Liver (tissue), 8 donors: ENCODE measurements at regions not wholly inside any gene's neighbourhood (a gene's known extent, or its start where the extent isn't known, plus 50 kb on each side); places are given as distances from the start of the nearest gene placed in this dataset.

Source experiments
- DNase-seq: peaks from one replicate; pipeline ENCODE4 v3.0.0-alpha.2; 2017; ENCODE audit warnings: low spot score
- H3K27ac ChIP-seq, 2 donors: one replicate each; pipeline ENCODE4 v1.7.0; 2013; ENCODE audit warnings: inconsistent platforms in 2 of 2, low read length in 2 of 2, control low read depth in 1 of 2, low read depth in 1 of 2, mild to moderate bottlenecking in 1 of 2
- H3K27me3 ChIP-seq, 4 donors: one replicate each; pipeline versions ENCODE4 v1.6.1 to v1.7.0; 2013; ENCODE audit warnings: low read length in 3 of 4, inconsistent platforms in 1 of 4, mild to moderate bottlenecking in 1 of 4, moderate library complexity in 1 of 4; ENCODE audit not compliant: control insufficient read depth in 4 of 4, insufficient read depth in 4 of 4
- H3K36me3 ChIP-seq, 4 donors: one replicate each; pipeline versions ENCODE4 v1.6.1 to v1.7.0; 2013; ENCODE audit warnings: low read length in 3 of 4, mild to moderate bottlenecking in 3 of 4, low read depth in 1 of 4, moderate library complexity in 1 of 4; ENCODE audit not compliant: control insufficient read depth in 4 of 4, insufficient read depth in 3 of 4
- H3K4me1 ChIP-seq, 4 donors: one replicate each; pipeline versions ENCODE4 v1.6.1 to v1.7.0; 2013; ENCODE audit warnings: low read length in 3 of 4, mild to moderate bottlenecking in 3 of 4, moderate library complexity in 1 of 4; ENCODE audit not compliant: control insufficient read depth in 4 of 4, insufficient read depth in 4 of 4
- H3K4me3 ChIP-seq, 3 donors: one replicate each; pipeline versions ENCODE4 v1.6.1 to v1.7.0; 2013; ENCODE audit warnings: low read length in 3 of 3, control low read depth in 1 of 3, low read depth in 1 of 3, mild to moderate bottlenecking in 1 of 3
- H3K9ac ChIP-seq, 2 donors: one replicate each; pipeline ENCODE4 v1.7.0; 2013; ENCODE audit warnings: low read length in 2 of 2, mild to moderate bottlenecking in 2 of 2, moderate library complexity in 2 of 2, control low read depth in 1 of 2, low read depth in 1 of 2
- H3K9me3 ChIP-seq, 4 donors: one replicate each; pipeline versions ENCODE4 v1.6.1 to v1.7.0; 2013; ENCODE audit warnings: low read length in 3 of 4; ENCODE audit not compliant: control insufficient read depth in 4 of 4
- FOXA1 ChIP-seq: IDR thresholded peaks from 2 replicates; pipeline ENCODE4 v1.6.1; 2016; ENCODE audit warnings: antibody characterized with exemption
- HNF4A ChIP-seq, 2 donors: conservative IDR thresholded peaks; 2 replicates each; pipeline ENCODE4 v1.6.1; 2016; ENCODE audit warnings: antibody characterized with exemption in 2 of 2, mild to moderate bottlenecking in 2 of 2
- JUND ChIP-seq, 2 donors: IDR thresholded peaks; 2 replicates each; pipeline ENCODE4 v1.6.1; 2016; ENCODE audit warnings: antibody characterized with exemption in 2 of 2
- RAD21 ChIP-seq, 2 donors: IDR thresholded peaks; 2 replicates each; pipeline ENCODE4 v1.6.1; 2016; ENCODE audit warnings: antibody characterized with exemption in 2 of 2, mild to moderate bottlenecking in 2 of 2
- YY1 ChIP-seq: IDR thresholded peaks from 2 replicates; pipeline ENCODE4 v1.6.1; 2016; ENCODE audit warnings: antibody characterized with exemption, mild to moderate bottlenecking
- ZBTB33 ChIP-seq: IDR thresholded peaks from 2 replicates; pipeline ENCODE4 v1.6.1; 2016; ENCODE audit warnings: antibody characterized with exemption
- WGBS: extraction: QIAGEN DNeasy Blood & Tissue Kit; methylation state at CpG from one replicate; pipeline ENCODE4 v1.1.7; 2013; 5-methylcytosine and 5-hydroxymethylcytosine counted together
- TF ChIP-seq, protein P1 (sequence below): IDR thresholded peaks from 2 replicates; pipeline ENCODE4 v1.6.1; 2016; ENCODE audit warnings: antibody characterized with exemption
- TF ChIP-seq, protein P2 (sequence below): fragments of 150-350 bp; IDR thresholded peaks from 2 replicates; pipeline ENCODE4 v1.5.1; 2017; ENCODE audit warnings: improper control_type of control experiment, low read depth, low read length; ENCODE audit not compliant: missing input control
- TF ChIP-seq, protein P3 (sequence below): IDR thresholded peaks from 2 replicates; pipeline ENCODE4 v1.6.1; 2016; ENCODE audit warnings: antibody characterized with exemption
- donor health status: healthy.
- donor health status: healthy.
- donor health status: healthy.
- donor health status: healthy.
- donor health status: healthy.

DNA sequence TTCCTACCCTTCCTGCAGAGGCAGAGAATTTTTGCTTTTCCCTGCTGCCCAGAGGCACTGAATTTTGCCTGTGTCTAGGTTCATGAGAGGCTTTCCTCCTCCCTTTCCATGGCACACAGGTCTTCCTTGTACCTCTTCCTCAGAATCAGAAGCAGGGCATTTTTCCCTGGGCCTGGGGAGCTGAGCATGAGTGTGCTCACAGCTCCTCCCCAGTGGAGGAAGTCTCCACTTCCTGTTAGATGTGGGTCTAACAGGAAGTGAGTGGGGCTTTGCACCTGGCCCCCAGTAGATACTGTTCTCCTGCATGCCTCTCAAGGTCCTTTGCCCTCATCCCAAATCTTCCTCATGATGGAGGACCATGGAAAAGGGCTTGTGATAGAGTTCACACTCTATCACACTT, 297.2 kb upstream of the FIGN start:
- no peak for TF ChIP-seq YY1
- TF ChIP-seq, protein P1, sequence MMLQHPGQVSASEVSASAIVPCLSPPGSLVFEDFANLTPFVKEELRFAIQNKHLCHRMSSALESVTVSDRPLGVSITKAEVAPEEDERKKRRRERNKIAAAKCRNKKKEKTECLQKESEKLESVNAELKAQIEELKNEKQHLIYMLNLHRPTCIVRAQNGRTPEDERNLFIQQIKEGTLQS = no peak
- no peaks in the 10 kb centered on the region for H3K36me3 ChIP-seq
- no peak overlapping the region for H3K4me3 ChIP-seq
- no peak for DNase-seq
- no peaks in the 10 kb centered on the region for H3K4me1 ChIP-seq
- H3K27me3 ChIP-seq = no peaks in the 10 kb centered on the region
- H3K27ac ChIP-seq = no peak overlapping the region
- H3K9ac ChIP-seq = no peak overlapping the region
- no peaks in the 10 kb centered on the region for H3K9me3 ChIP-seq

DNA sequence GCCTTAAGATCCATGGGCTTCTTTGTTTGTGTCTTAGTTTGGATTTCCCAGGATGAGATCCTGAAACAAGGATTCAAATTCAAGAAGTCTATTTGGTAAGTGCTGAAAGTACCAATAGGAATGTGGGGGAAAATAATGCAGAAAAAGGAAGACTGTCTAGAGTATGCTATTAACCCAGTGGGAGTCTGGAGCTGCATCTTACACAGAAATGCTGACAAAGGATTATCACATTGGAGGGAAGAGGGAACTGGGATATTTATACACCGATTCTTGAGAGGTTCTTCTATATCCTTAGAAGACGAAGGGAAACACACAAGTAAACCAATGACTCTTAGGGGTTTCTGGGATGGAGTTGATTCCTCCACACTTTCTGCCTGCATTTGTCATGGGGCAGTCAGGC, 294.8 kb upstream of the FIGN start:
- H3K27ac ChIP-seq = no peak overlapping the region
- H3K36me3 ChIP-seq = no peaks in the 10 kb centered on the region
- TF ChIP-seq FOXA1 (no peak), YY1 (no peak), JUND (IDR thresholded peaks at IDR 0.05) (no peak), ZBTB33 (no peak), HNF4A (conservative IDR thresholded peaks at IDR 0.05) (no peak)
- TF ChIP-seq, protein P2, sequence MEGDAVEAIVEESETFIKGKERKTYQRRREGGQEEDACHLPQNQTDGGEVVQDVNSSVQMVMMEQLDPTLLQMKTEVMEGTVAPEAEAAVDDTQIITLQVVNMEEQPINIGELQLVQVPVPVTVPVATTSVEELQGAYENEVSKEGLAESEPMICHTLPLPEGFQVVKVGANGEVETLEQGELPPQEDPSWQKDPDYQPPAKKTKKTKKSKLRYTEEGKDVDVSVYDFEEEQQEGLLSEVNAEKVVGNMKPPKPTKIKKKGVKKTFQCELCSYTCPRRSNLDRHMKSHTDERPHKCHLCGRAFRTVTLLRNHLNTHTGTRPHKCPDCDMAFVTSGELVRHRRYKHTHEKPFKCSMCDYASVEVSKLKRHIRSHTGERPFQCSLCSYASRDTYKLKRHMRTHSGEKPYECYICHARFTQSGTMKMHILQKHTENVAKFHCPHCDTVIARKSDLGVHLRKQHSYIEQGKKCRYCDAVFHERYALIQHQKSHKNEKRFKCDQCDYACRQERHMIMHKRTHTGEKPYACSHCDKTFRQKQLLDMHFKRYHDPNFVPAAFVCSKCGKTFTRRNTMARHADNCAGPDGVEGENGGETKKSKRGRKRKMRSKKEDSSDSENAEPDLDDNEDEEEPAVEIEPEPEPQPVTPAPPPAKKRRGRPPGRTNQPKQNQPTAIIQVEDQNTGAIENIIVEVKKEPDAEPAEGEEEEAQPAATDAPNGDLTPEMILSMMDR = no peak
- no peak for DNase-seq
- H3K4me1 ChIP-seq = no peaks in the 10 kb centered on the region
- no peaks in the 10 kb centered on the region for H3K27me3 ChIP-seq
- no peaks in the 10 kb centered on the region for H3K9me3 ChIP-seq
- no peak overlapping the region for H3K9ac ChIP-seq
- no peak overlapping the region for H3K4me3 ChIP-seq
- WGBS = 86% methylated on average over 2 of the region's 2 CpGs

- TF ChIP-seq, protein P3, sequence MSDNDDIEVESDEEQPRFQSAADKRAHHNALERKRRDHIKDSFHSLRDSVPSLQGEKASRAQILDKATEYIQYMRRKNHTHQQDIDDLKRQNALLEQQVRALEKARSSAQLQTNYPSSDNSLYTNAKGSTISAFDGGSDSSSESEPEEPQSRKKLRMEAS = no peak
- TF ChIP-seq JUND (IDR thresholded peaks at IDR 0.05) = no peak
- no peak for TF ChIP-seq RAD21 (IDR thresholded peaks at IDR 0.05)
- TF ChIP-seq HNF4A (conservative IDR thresholded peaks at IDR 0.05) = no peak
- no peak for DNase-seq
- Histone ChIP-seq H3K9me3 (no peaks in the 10 kb centered on the region), H3K27ac (no peak overlapping the region), H3K36me3 (no peaks in the 10 kb centered on the region), H3K4me3 (no peak overlapping the region), H3K9ac (no peak overlapping the region), H3K27me3 (no peaks in the 10 kb centered on the region), H3K4me1 (no peaks in the 10 kb centered on the region)
- WGBS = 75% methylated on average over 7 of the region's 7 CpGs
Observed at GRCh38 chr2:164028814-164029534, 293.2 kb upstream of the FIGN start.
